Neural cell (in vitro differentiated cells): ENCODE measurements at regions not wholly inside any gene's neighbourhood (a gene's known extent, or its start where the extent isn't known, plus 50 kb on each side); places are given as distances from the start of the nearest gene placed in this dataset.

Experiments used
- H2AFZ ChIP-seq: fragments of 200-600, 300-800 bp; sonication (generic), shearing (Covaris generic); 2 replicates; pipeline ENCODE4 v1.6.0; 2014; ENCODE audit warnings: low read depth, mild to moderate bottlenecking, antibody characterized with exemption, low read length, moderate library complexity
- H3F3A ChIP-seq: fragments of 200-600 bp; shearing (Covaris generic); 2 replicates; pipeline ENCODE4 v1.6.1; 2016; ENCODE audit warnings: mild to moderate bottlenecking, moderate library complexity, mixed read lengths, antibody characterized with exemption, low read length; ENCODE audit not compliant: insufficient read depth, poor library complexity, severe bottlenecking
- H3K27ac ChIP-seq: fragments of 200-600, 300-800 bp; sonication (generic), shearing (Covaris generic); 2 replicates; pipeline ENCODE4 v1.5.1; 2014; ENCODE audit warnings: mild to moderate bottlenecking, low read length, moderate library complexity
- H3K27me3 ChIP-seq: fragments of 300-800, 200-600 bp; sonication (generic), shearing (Covaris generic); 2 replicates; pipeline ENCODE4 v1.6.0; 2014; ENCODE audit warnings: mild to moderate bottlenecking, low read depth, low read length, moderate library complexity; ENCODE audit not compliant: insufficient read depth
- H3K36me3 ChIP-seq: fragments of 300-800, 200-600 bp; sonication (generic), shearing (Covaris generic); 2 replicates; pipeline ENCODE4 v1.5.1; 2014; ENCODE audit warnings: mild to moderate bottlenecking, antibody characterized with exemption, low read length, moderate library complexity; ENCODE audit not compliant: insufficient read depth
- H3K4me2 ChIP-seq: fragments of 300-800, 200-600 bp; sonication (generic), shearing (Covaris generic); 2 replicates; pipeline ENCODE4 v1.6.0; 2014; ENCODE audit warnings: mild to moderate bottlenecking, low read length
- H3K4me3 ChIP-seq: fragments of 300-800, 200-600 bp; sonication (generic), shearing (Covaris generic); 2 replicates; pipeline ENCODE4 v1.5.1; 2014; ENCODE audit warnings: mild to moderate bottlenecking, low read length, moderate library complexity
- H3K79me2 ChIP-seq: fragments of 200-600 bp; shearing (Covaris generic); replicated peaks from 2 replicates; pipeline ENCODE4 v1.6.0; 2014; ENCODE audit warnings: mild to moderate bottlenecking, low read length, moderate library complexity; ENCODE audit not compliant: insufficient read depth
- H3K9ac ChIP-seq: fragments of 300-800, 200-600 bp; sonication (generic), shearing (Covaris generic); 2 replicates; pipeline ENCODE4 v1.6.1; 2016; ENCODE audit warnings: mild to moderate bottlenecking, low read length, mixed read lengths
- H3K9me2 ChIP-seq: fragments of 200-600 bp; shearing (Covaris generic); 2 replicates; pipeline ENCODE4 v1.6.1; 2016; ENCODE audit warnings: mild to moderate bottlenecking, low read length, mixed read lengths; ENCODE audit not compliant: insufficient read depth
- H3K9me3 ChIP-seq: fragments of 200-600, 300-800 bp; sonication (generic), shearing (Covaris generic); 2 replicates; pipeline ENCODE4 v1.6.1; 2016; ENCODE audit warnings: mild to moderate bottlenecking, mixed run types, low read length, moderate library complexity, mixed read lengths
- H4K20me1 ChIP-seq: fragments of 200-600 bp; shearing (Covaris generic); 2 replicates; pipeline ENCODE4 v1.6.1; 2016; ENCODE audit warnings: mild to moderate bottlenecking, mixed run types; ENCODE audit not compliant: insufficient read depth
- EP300 ChIP-seq: fragments of 450-650 bp; conservative IDR thresholded peaks from 2 replicates; pipeline ENCODE4 v1.6.1; 2014; ENCODE audit warnings: antibody characterized with exemption, mild to moderate bottlenecking, moderate library complexity; ENCODE audit not compliant: poor library complexity, severe bottlenecking
- EZH2 ChIP-seq: fragments of 200-600, 300-800 bp; shearing (Covaris generic), sonication (generic); IDR thresholded peaks from 2 replicates; pipeline ENCODE4 v1.6.1; 2014; ENCODE audit warnings: antibody characterized with exemption, low read length, borderline replicate concordance, mild to moderate bottlenecking; ENCODE audit not compliant: insufficient read depth, poor library complexity, severe bottlenecking
- MXI1 ChIP-seq: fragments of 450-650 bp; conservative IDR thresholded peaks from 2 replicates; pipeline ENCODE4 v1.6.1; 2014; ENCODE audit warnings: antibody characterized with exemption, mild to moderate bottlenecking; ENCODE audit not compliant: poor library complexity, severe bottlenecking
- POLR2AphosphoS5 ChIP-seq: IDR thresholded peaks from 2 replicates; pipeline ENCODE4 v1.6.1; 2012
- RAD21 ChIP-seq: fragments of 450-650 bp; conservative IDR thresholded peaks from 2 replicates; pipeline ENCODE4 v1.6.1; 2014; ENCODE audit warnings: antibody characterized with exemption, mild to moderate bottlenecking, moderate library complexity
- REST ChIP-seq: IDR thresholded peaks from 2 replicates; pipeline ENCODE4 v1.6.1; 2012; ENCODE audit warnings: borderline replicate concordance
- SMC3 ChIP-seq: fragments of 450-650 bp; conservative IDR thresholded peaks from 2 replicates; pipeline ENCODE4 v1.6.1; 2014; ENCODE audit warnings: antibody characterized with exemption, mild to moderate bottlenecking, moderate library complexity; ENCODE audit not compliant: poor library complexity
- TAF1 ChIP-seq: IDR thresholded peaks from 2 replicates; pipeline ENCODE4 v1.6.1; 2012; ENCODE audit warnings: low read depth
- TF ChIP-seq, protein P1 (sequence below): fragments of 450-650 bp; IDR thresholded peaks from 2 replicates; pipeline ENCODE4 v1.5.1; 2014; ENCODE audit warnings: antibody characterized with exemption, mild to moderate bottlenecking, moderate library complexity; ENCODE audit not compliant: poor library complexity, severe bottlenecking

GRCh38 chr3:86865506-86865905 lies 125.4 kb downstream of the VGLL3 start:
- H2AFZ ChIP-seq = no peak overlapping the region
- no peaks in the 10 kb centered on the region for H4K20me1 ChIP-seq

DNA sequence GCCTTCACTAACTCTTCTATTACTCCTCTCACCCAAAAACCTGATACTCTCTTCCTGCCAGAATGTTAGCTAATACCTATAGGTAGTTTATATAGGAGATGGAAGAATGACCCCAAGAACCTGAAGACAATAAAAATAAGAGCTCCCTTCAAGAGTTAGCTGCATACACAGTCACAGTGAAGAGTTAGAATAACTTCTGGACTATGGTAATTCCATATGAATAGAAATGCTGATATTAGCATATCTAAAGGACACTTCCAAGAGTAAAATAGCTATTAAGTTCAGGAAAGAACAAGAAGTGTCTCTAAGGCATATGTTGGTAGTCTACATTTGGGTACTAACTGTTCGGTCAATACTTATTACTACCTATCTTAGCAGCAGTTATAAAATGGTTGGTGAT lies 134.2 kb downstream of the VGLL3 start:
- no peak for TF ChIP-seq EP300
- no peak for TF ChIP-seq SMC3
- H3K4me3 ChIP-seq = no peak overlapping the region

More at GRCh38 chr3:86865506-86865905, 125.4 kb downstream of the VGLL3 start:
- H3K36me3 ChIP-seq = no peaks in the 10 kb centered on the region
- no peaks in the 10 kb centered on the region for H3K9me2 ChIP-seq
- no peak overlapping the region for H3K27ac ChIP-seq
- no peak overlapping the region for H3K4me3 ChIP-seq
- H3K79me2 ChIP-seq = no peaks in the 10 kb centered on the region
- no peaks in the 10 kb centered on the region for H3K27me3 ChIP-seq
- H3K9me3 ChIP-seq = no peaks in the 10 kb centered on the region
- H3K4me2 ChIP-seq = no peak overlapping the region
- TF ChIP-seq, protein P1, sequence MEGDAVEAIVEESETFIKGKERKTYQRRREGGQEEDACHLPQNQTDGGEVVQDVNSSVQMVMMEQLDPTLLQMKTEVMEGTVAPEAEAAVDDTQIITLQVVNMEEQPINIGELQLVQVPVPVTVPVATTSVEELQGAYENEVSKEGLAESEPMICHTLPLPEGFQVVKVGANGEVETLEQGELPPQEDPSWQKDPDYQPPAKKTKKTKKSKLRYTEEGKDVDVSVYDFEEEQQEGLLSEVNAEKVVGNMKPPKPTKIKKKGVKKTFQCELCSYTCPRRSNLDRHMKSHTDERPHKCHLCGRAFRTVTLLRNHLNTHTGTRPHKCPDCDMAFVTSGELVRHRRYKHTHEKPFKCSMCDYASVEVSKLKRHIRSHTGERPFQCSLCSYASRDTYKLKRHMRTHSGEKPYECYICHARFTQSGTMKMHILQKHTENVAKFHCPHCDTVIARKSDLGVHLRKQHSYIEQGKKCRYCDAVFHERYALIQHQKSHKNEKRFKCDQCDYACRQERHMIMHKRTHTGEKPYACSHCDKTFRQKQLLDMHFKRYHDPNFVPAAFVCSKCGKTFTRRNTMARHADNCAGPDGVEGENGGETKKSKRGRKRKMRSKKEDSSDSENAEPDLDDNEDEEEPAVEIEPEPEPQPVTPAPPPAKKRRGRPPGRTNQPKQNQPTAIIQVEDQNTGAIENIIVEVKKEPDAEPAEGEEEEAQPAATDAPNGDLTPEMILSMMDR = no peak
- TF ChIP-seq REST (no peak), POLR2AphosphoS5 (no peak), EZH2 (no peak), SMC3 (no peak), EP300 (no peak), TAF1 (no peak), MXI1 (no peak), RAD21 (no peak)
- H3K9ac ChIP-seq = no peak overlapping the region
- H3F3A ChIP-seq = no peaks in the 10 kb centered on the region

DNA sequence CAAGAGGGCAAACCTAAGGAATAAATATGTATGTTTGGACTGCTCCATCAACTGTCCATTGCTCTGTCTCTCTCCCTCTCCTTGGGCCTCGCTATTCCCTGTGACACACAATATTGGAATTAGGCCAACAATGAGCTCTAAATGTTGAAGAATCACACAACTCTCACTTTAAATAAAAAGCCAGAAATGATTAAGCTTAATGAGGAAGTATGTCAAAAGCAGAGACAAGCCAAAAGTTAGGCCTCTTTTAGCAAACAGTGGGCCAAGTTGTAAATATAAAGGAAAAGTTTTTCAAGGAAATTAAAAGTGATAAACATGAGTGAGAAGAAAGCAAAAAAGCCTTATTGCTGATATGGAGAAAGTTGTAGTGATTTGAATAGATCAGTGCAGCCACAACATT lies 141.0 kb downstream of the VGLL3 start:
- no peaks in the 10 kb centered on the region for H3K36me3 ChIP-seq
- no peak overlapping the region for H3K27ac ChIP-seq
- no peak overlapping the region for H2AFZ ChIP-seq
- no peaks in the 10 kb centered on the region for H3K27me3 ChIP-seq
- no peak overlapping the region for H3K4me2 ChIP-seq
- H3K9me2 ChIP-seq = no peaks in the 10 kb centered on the region
- no peak for TF ChIP-seq EZH2
- TF ChIP-seq MXI1 = no peak
- TF ChIP-seq REST = no peak
- no peak for TF ChIP-seq POLR2AphosphoS5
- TF ChIP-seq SMC3 = no peak
- TF ChIP-seq RAD21 = no peak
- no peak for TF ChIP-seq TAF1
- no peak for TF ChIP-seq EP300
- no peaks in the 10 kb centered on the region for H3K79me2 ChIP-seq
- no peak overlapping the region for H3K4me3 ChIP-seq
- no peaks in the 10 kb centered on the region for H4K20me1 ChIP-seq
- no peak overlapping the region for H3K9ac ChIP-seq
- no peaks in the 10 kb centered on the region for H3K9me3 ChIP-seq
- no peaks in the 10 kb centered on the region for H3F3A ChIP-seq

More for the DNA sequence above, 134.2 kb downstream of the VGLL3 start:
- Histone ChIP-seq H4K20me1 (no peaks in the 10 kb centered on the region), H3K9ac (no peak overlapping the region), H2AFZ (no peak overlapping the region), H3K4me2 (no peak overlapping the region), H3F3A (no peaks in the 10 kb centered on the region), H3K9me3 (no peaks in the 10 kb centered on the region), H3K79me2 (no peaks in the 10 kb centered on the region), H3K9me2 (no peaks in the 10 kb centered on the region), H3K36me3 (no peaks in the 10 kb centered on the region), H3K27ac (no peak overlapping the region), H3K27me3 (no peaks in the 10 kb centered on the region)
